Aorta (tissue), 5 donors: ENCODE measurements at regions not wholly inside any gene's neighbourhood (a gene's known extent, or its start where the extent isn't known, plus 50 kb on each side); places are given as distances from the start of the nearest gene placed in this dataset.

Source experiments
- ATAC-seq: fragments of 200-7000 bp; cut with Tn5 transposase; one replicate; pipeline ENCODE4 v1.9.1; 2022; ENCODE audit warnings: moderate library complexity; ENCODE audit not compliant: low FRiP score
- DNase-seq, 2 donors: peaks; one replicate each; pipeline ENCODE4 v3.0.0-alpha.2; 2020
- H3K27ac ChIP-seq, 2 donors: one replicate each; pipeline ENCODE4 v1.5.1; 2013; ENCODE audit warnings: low read length in 2 of 2, mild to moderate bottlenecking in 2 of 2, moderate library complexity in 2 of 2, control low read depth in 1 of 2, inconsistent platforms in 1 of 2, low read depth in 1 of 2
- H3K27me3 ChIP-seq, 2 donors: one replicate each; pipeline ENCODE4 v1.6.1; 2013; ENCODE audit warnings: control low read depth in 1 of 2, low read length in 1 of 2, mild to moderate bottlenecking in 1 of 2, moderate library complexity in 1 of 2; ENCODE audit not compliant: insufficient read depth in 2 of 2, control insufficient read depth in 1 of 2
- H3K36me3 ChIP-seq, 2 donors: one replicate each; pipeline ENCODE4 v1.6.1; 2013; ENCODE audit warnings: control low read depth in 1 of 2, low read length in 1 of 2, mild to moderate bottlenecking in 1 of 2; ENCODE audit not compliant: insufficient read depth in 2 of 2, control insufficient read depth in 1 of 2
- H3K4me1 ChIP-seq, 2 donors: one replicate each; pipeline ENCODE4 v1.6.1; 2013; ENCODE audit warnings: low read length in 2 of 2, control low read depth in 1 of 2, mild to moderate bottlenecking in 1 of 2, moderate library complexity in 1 of 2; ENCODE audit not compliant: insufficient read depth in 2 of 2, control insufficient read depth in 1 of 2
- H3K4me3 ChIP-seq, 2 donors: one replicate each; pipeline ENCODE4 v1.5.1; 2013; ENCODE audit warnings: low read length in 2 of 2, control low read depth in 1 of 2, mild to moderate bottlenecking in 1 of 2
- H3K9me3 ChIP-seq: one replicate; pipeline ENCODE4 v1.6.1; 2013; ENCODE audit warnings: mild to moderate bottlenecking, low read length; ENCODE audit not compliant: control insufficient read depth
- intact Hi-C, 2 donors: fragments of 100-400 bp; cut with DNase I; formaldehyde crosslinking; loops; one replicate each; pipeline versions ENCODE4 v1.14.2 to v1.15.0; 2022
- donor health status: healthy with polysubstance abuse.
- donor health status: Bipolar disorder and iron deficiency.
- donor health status: DM: no; HTN: no; CAD: no.
- donor health status: DM: no; HTN: no; CAD: no.
- donor health status: DM: yes; HTN: yes; CAD: no.

GRCh38 chr1:192959657-192960186 lies 99.4 kb downstream of the UCHL5 start:
- ATAC-seq: no peak
- H3K36me3 ChIP-seq: no peaks in the 10 kb centered on the region

More at GRCh38 chr1:192959657-192960186, 99.4 kb downstream of the UCHL5 start:
- no peak overlapping the region for H3K4me3 ChIP-seq
- no peaks in the 10 kb centered on the region for H3K27me3 ChIP-seq
- DNase-seq: no peak
- H3K4me1 ChIP-seq: no peaks in the 10 kb centered on the region
- H3K9me3 ChIP-seq: no peaks in the 10 kb centered on the region
- intact Hi-C loops: no loop called here
- no peak overlapping the region for H3K27ac ChIP-seq
